Ascending aorta (tissue), 2 donors: ENCODE measurements at regions not wholly inside any gene's neighbourhood (a gene's known extent, or its start where the extent isn't known, plus 50 kb on each side); places are given as distances from the start of the nearest gene placed in this dataset.

ENCODE experiments used
- DNase-seq, 2 donors: peaks; one replicate each; pipeline ENCODE4 v3.0.0-alpha.2; 2019; ENCODE audit warnings: low spot score in 2 of 2
- H3K27ac ChIP-seq, 2 donors: fragments of 200-600 bp; sonication (generic); one replicate each; pipeline ENCODE4 v1.5.1; 2016 to 2017; ENCODE audit warnings: mild to moderate bottlenecking in 1 of 2
- H3K27me3 ChIP-seq: fragments of 200-600 bp; sonication (generic); one replicate; pipeline ENCODE4 v1.5.1; 2017
- H3K36me3 ChIP-seq, 2 donors: fragments of 200-600 bp; sonication (generic); one replicate each; pipeline ENCODE4 v1.5.1; 2016
- H3K4me1 ChIP-seq, 2 donors: fragments of 200-600 bp; sonication (generic); one replicate each; pipeline ENCODE4 v1.5.1; 2016 to 2017; ENCODE audit warnings: mild to moderate bottlenecking in 1 of 2
- H3K4me3 ChIP-seq, 2 donors: fragments of 200-600 bp; sonication (generic); one replicate each; pipeline ENCODE4 v1.5.1; 2016 to 2017; ENCODE audit warnings: mild to moderate bottlenecking in 1 of 2
- H3K9me3 ChIP-seq, 2 donors: fragments of 200-600 bp; sonication (generic); one replicate each; pipeline ENCODE4 v1.5.1; 2016
- CTCF ChIP-seq, 3 experiments: fragments of 200-600 bp in 2 of 3; fragments of 450-650 bp in 1 of 3; sonication (generic) in 2 of 3; IDR thresholded peaks; one replicate each; pipeline ENCODE4 v1.5.1; 2016 to 2019; ENCODE audit warnings: antibody characterized with exemption in 3 of 3, mild to moderate bottlenecking in 1 of 3, moderate library complexity in 1 of 3
- intact Hi-C: fragments of 100-400 bp; cut with DNase I; formaldehyde crosslinking; loops from one replicate; pipeline ENCODE4 v1.15.1; 2023

DNA sequence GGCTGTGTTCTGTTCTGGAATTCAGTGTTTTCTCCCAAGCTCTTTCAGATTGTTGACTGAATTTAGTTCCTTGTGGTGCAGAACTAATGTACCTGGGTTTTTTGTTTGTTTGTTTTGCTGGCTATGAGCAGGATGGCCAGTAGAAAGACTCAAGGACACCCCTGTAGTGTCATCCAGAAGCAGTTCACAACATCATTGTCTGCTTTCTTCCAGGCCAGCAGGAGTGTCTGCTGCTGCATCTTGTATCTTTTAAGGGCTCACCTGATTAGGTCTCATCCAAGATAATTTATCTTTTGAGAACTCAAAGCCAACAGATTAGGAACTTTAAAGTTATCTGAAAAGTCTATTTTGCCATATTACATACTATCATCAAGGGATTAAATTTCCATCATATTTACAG is 318.5 kb upstream of the MC4R start:
- intact Hi-C loops: no loop called here
- no peak overlapping the region for H3K4me3 ChIP-seq
- TF ChIP-seq CTCF (IDR thresholded peaks at IDR 0.05): no peak
- no peaks in the 10 kb centered on the region for H3K36me3 ChIP-seq
- H3K27ac ChIP-seq: no peak overlapping the region
- H3K4me1 ChIP-seq: no peaks in the 10 kb centered on the region
- H3K9me3 ChIP-seq: no peaks in the 10 kb centered on the region
- H3K27me3 ChIP-seq: no peaks in the 10 kb centered on the region
- DNase-seq: no peak

DNA sequence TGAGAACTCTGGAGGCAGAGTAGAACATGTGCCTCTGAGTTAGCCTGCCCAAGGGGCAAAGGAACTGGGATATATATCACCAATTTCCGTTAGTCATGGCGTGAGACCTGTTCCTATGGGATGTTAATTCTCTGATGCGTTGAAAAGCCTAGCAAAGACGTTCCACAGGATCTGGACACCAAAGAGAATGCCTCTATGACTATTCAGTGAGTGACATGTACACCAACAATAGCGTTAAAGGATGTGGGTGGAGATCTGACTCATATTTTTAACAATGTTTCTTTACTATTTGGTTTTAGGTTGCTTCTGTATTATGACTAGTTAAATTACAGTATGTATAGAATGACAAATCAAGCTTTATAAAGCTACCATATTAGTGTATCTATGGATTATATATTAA is 320.9 kb upstream of the MC4R start:
- TF ChIP-seq CTCF (IDR thresholded peaks at IDR 0.05): no peak
- no peak for DNase-seq
- intact Hi-C loops: no loop called here
- Histone ChIP-seq H3K4me1 (no peaks in the 10 kb centered on the region), H3K9me3 (no peaks in the 10 kb centered on the region), H3K36me3 (no peaks in the 10 kb centered on the region), H3K4me3 (no peak overlapping the region), H3K27me3 (no peaks in the 10 kb centered on the region), H3K27ac (no peak overlapping the region)

- no peak for TF ChIP-seq CTCF (IDR thresholded peaks at IDR 0.05)
- H3K36me3 ChIP-seq: no peaks in the 10 kb centered on the region
Observed at GRCh38 chr18:60698901-60699300, 326.3 kb upstream of the MC4R start.

GRCh38 chr18:60722742-60723141 is 350.2 kb upstream of the MC4R start:
- intact Hi-C loops: no loop called here
- no peak for TF ChIP-seq CTCF (IDR thresholded peaks at IDR 0.05)
- Histone ChIP-seq H3K9me3 (no peaks in the 10 kb centered on the region), H3K27me3 (no peaks in the 10 kb centered on the region), H3K36me3 (no peaks in the 10 kb centered on the region), H3K4me1 (no peaks in the 10 kb centered on the region), H3K27ac (no peak overlapping the region), H3K4me3 (no peak overlapping the region)
- DNase-seq: no peak

More at GRCh38 chr18:60698901-60699300, 326.3 kb upstream of the MC4R start:
- Histone ChIP-seq H3K9me3 (no peaks in the 10 kb centered on the region), H3K27me3 (no peaks in the 10 kb centered on the region), H3K4me3 (no peak overlapping the region), H3K4me1 (no peaks in the 10 kb centered on the region), H3K27ac (no peak overlapping the region)
- intact Hi-C loops: no loop called here
- DNase-seq: no peak

GRCh38 chr18:60732143-60732542 is 359.6 kb upstream of the MC4R start:
- Histone ChIP-seq H3K27me3 (no peaks in the 10 kb centered on the region), H3K9me3 (no peaks in the 10 kb centered on the region), H3K36me3 (no peaks in the 10 kb centered on the region), H3K27ac (no peak overlapping the region), H3K4me1 (no peaks in the 10 kb centered on the region), H3K4me3 (no peak overlapping the region)
- intact Hi-C loops: no loop called here
- no peak for TF ChIP-seq CTCF (IDR thresholded peaks at IDR 0.05)
- DNase-seq: no peak

DNA sequence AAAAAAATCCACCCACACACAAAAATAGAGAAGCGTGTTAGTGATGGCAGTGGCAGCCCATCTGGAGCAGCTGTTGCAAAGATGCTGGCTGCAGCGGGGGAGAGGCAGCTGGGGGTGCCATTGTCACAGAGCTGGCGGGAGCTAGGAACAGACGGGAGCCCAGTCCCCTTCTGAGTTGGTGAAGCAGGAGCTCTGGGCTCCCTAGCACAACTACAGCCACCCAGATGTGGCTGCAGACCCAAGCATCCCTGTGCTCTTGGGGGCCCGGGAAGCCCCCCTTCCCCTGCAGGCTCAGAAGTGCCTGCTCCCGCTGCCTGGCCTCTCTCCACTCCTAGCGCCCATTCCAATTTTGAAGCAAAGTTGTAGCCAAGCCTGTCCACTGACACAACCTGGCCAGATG is 366.6 kb upstream of the MC4R start:
- no peak overlapping the region for H3K4me3 ChIP-seq
- no peaks in the 10 kb centered on the region for H3K4me1 ChIP-seq
- H3K27ac ChIP-seq: no peak overlapping the region
- intact Hi-C loops: no loop called here
- no peak for DNase-seq
- no peaks in the 10 kb centered on the region for H3K9me3 ChIP-seq
- TF ChIP-seq CTCF (IDR thresholded peaks at IDR 0.05): no peak
- no peaks in the 10 kb centered on the region for H3K36me3 ChIP-seq
- no peaks in the 10 kb centered on the region for H3K27me3 ChIP-seq
